Thymus (tissue), 11 donors: ENCODE measurements at regions not wholly inside any gene's neighbourhood (a gene's known extent, or its start where the extent isn't known, plus 50 kb on each side); places are given as distances from the start of the nearest gene placed in this dataset.
A peak's percentile ranks its signal among the peaks of the same experiment; 100 is the strongest.

Experiments used
- DNase-seq, 9 donors: peaks; one replicate each; pipeline ENCODE4 v3.0.0-alpha.2; 2013; ENCODE audit warnings: low spot score in 9 of 9, low read depth in 6 of 9, missing footprints in 1 of 9
- H3K27ac ChIP-seq, 2 donors: one replicate each; pipeline ENCODE4 v1.5.1; 2013; ENCODE audit warnings: control low read depth in 1 of 2, low read depth in 1 of 2, low read length in 1 of 2, mild to moderate bottlenecking in 1 of 2, moderate library complexity in 1 of 2
- H3K27me3 ChIP-seq, 2 donors: one replicate each; pipeline ENCODE4 v1.5.1; 2013; ENCODE audit warnings: low read length in 1 of 2; ENCODE audit not compliant: control insufficient read depth in 2 of 2, insufficient read depth in 1 of 2
- H3K36me3 ChIP-seq, 2 donors: one replicate each; pipeline ENCODE4 v1.5.1; 2013; ENCODE audit warnings: low read length in 1 of 2, mild to moderate bottlenecking in 1 of 2, moderate library complexity in 1 of 2; ENCODE audit not compliant: control insufficient read depth in 2 of 2, insufficient read depth in 2 of 2
- H3K4me1 ChIP-seq, 2 donors: one replicate each; pipeline ENCODE4 v1.5.1; 2013; ENCODE audit warnings: low read length in 2 of 2; ENCODE audit not compliant: control insufficient read depth in 2 of 2, insufficient read depth in 2 of 2
- H3K4me3 ChIP-seq, 2 donors: one replicate each; pipeline ENCODE4 v1.5.1; 2013; ENCODE audit warnings: low read length in 2 of 2, control low read depth in 1 of 2, mild to moderate bottlenecking in 1 of 2
- H3K9me3 ChIP-seq, 2 donors: one replicate each; pipeline ENCODE4 v1.5.1; 2013; ENCODE audit warnings: low read length in 1 of 2, mild to moderate bottlenecking in 1 of 2; ENCODE audit not compliant: control insufficient read depth in 2 of 2, insufficient read depth in 1 of 2
- WGBS: extraction: QIAGEN DNeasy Blood & Tissue Kit; methylation state at CpG from one replicate; pipeline ENCODE4 v1.1.7; 2013; 5-methylcytosine and 5-hydroxymethylcytosine counted together
- donor health status: healthy.

DNA sequence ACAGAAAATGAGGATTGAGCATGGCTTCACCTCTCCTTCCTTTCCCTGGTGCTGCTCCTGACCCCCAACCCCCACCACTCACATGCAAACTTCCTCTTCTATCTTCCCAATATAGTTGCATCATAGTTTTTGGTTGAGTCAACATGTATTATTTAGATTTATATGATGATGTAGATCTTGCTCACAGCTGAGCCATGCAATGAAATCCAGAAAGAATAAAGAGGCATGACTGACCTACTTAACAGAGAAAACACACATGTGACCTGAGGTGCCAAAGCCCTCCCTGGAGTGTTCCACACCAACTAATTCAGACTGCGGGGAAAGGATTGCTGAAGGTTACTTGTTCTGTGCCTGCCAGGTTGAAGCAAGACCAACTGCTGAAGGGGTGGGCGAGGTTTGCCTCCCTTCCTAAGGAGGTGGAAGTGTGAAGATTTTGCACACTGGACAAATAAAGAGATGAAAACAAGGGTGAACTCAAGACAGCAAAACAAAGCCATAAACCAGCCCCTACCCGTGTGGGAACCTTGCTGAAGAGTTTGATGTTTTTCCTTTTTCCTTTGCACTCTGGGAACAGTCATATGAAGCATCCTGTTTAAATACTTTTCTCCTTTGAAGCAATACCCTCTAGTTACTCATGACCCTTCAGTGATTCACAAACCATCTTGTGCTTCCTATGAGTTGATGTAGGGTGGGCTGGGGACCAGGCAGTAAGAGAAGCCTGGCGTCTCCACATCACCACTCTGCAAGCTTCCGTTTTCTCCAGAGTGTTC lies 155.2 kb upstream of the UBE2E1 start:
- Histone ChIP-seq H3K36me3 (no peaks in the 10 kb centered on the region), H3K4me3 (no peak overlapping the region), H3K27ac (peak overlapping the region in 1 of 2 donors; percentile 45), H3K27me3 (no peaks in the 10 kb centered on the region), H3K4me1 (peaks cover 16 to 49% of the 10 kb centered on the region in 2 donors), H3K9me3 (peaks cover 0 to 3% of the 10 kb centered on the region in 2 donors)
- WGBS = 93% methylated on average over 5 of the region's 5 CpGs
- peak in 1 of 9 donors; percentile 52 for DNase-seq

DNA sequence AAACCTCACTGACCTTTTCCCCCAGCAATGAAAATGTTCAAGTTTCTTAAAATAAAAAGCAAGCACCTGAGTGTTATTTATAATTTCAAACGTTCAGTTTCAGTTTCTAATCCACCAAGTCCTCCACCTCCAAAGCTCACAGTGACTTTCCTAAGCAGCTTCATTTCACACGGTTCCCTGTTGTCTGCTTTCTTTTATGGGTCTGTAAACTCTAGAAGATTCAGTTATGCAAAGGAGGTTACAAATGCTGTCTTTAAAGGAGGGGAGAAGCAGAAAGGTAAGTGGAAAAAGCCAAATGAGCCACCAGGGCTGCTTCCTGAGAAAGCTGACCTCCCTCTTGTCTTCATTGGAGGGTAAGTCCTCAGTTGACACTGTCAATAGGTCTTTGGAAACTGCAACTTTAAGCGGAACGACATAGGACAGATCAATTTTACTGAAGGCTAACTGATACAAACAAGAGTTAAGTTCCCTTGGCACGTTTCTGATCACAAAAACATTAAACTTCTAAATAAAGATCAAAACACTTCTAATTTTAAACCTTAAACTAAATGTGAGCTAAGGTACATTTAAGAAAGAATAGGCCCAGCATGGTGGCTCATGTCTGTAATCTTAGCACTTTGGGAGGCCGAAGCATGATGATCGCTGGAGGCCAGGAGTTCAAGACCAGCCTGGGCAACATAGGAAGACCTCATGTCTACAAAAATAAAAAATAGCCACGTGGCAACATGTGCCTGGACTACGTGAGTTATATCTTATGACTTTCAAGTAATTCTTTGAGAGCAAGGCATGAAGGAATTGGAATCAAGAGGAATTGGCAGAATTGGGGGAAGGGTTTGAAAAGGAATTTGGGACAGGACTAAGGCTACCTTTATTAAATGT lies 151.9 kb upstream of the UBE2E1 start:
- H3K27ac ChIP-seq = peak overlapping the region; percentile 54 to 95
- peaks cover 0 to 5% of the 10 kb centered on the region in 2 donors for H3K9me3 ChIP-seq
- 54% methylated on average over 9 of the region's 9 CpGs for WGBS
- peak in 2 of 9 donors; percentile 26 to 66 for DNase-seq
- peaks cover 25 to 54% of the 10 kb centered on the region in 2 donors for H3K4me1 ChIP-seq
- H3K27me3 ChIP-seq = no peaks in the 10 kb centered on the region
- H3K4me3 ChIP-seq = no peak overlapping the region
- no peaks in the 10 kb centered on the region for H3K36me3 ChIP-seq

- Histone ChIP-seq H3K27me3 (no peaks in the 10 kb centered on the region), H3K4me1 (peaks cover 26 to 51% of the 10 kb centered on the region in 2 donors), H3K27ac (peak overlapping the region in 1 of 2 donors; percentile 95), H3K36me3 (no peaks in the 10 kb centered on the region), H3K9me3 (peaks cover 0 to 5% of the 10 kb centered on the region in 2 donors), H3K4me3 (no peak overlapping the region)
- peak in 4 of 9 donors; percentile 46 to 76 (median 48) for DNase-seq
- WGBS = 51% methylated on average over 3 of the region's 3 CpGs
These were observed 151.2 kb upstream of the UBE2E1 start for GRCh38 chr3:23654571-23654970.

- Histone ChIP-seq H3K27me3 (no peaks in the 10 kb centered on the region), H3K4me3 (no peak overlapping the region), H3K9me3 (peaks cover 0 to 5% of the 10 kb centered on the region in 2 donors), H3K27ac (no peak overlapping the region), H3K36me3 (no peaks in the 10 kb centered on the region), H3K4me1 (peaks cover 25 to 46% of the 10 kb centered on the region in 2 donors)
- over 99% methylated on average over 3 of the region's 3 CpGs for WGBS
- no peak for DNase-seq
These were observed 150.0 kb upstream of the UBE2E1 start for GRCh38 chr3:23655749-23656148.

DNA sequence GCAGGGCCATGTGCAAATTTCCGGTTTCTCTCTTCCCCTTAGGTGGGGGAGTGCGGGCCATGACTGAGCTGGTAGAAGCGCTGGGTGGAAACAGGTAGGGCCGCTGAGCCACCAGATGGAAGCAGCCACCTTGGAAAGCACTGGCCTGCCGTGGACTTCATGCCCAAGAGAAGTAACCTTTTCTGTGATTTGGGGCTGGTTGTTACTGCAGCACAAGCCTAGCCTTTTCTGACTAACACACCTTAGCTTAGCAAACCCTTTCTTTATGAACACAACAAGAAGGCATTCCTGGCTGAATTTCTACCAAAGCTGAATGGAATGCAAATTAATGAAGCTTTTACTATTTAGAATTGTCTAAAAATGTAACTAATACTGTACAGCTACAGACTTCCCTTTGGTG lies 149.6 kb upstream of the UBE2E1 start:
- no peak overlapping the region for H3K27ac ChIP-seq
- no peak overlapping the region for H3K4me3 ChIP-seq
- H3K9me3 ChIP-seq = peaks cover 0 to 5% of the 10 kb centered on the region in 2 donors
- no peak for DNase-seq
- H3K4me1 ChIP-seq = peaks cover 22 to 42% of the 10 kb centered on the region in 2 donors
- whole genome bisulfite sequencing = 98% methylated on average over 5 of the region's 5 CpGs
- H3K36me3 ChIP-seq = no peaks in the 10 kb centered on the region
- no peaks in the 10 kb centered on the region for H3K27me3 ChIP-seq

- no peaks in the 10 kb centered on the region for H3K27me3 ChIP-seq
- peak overlapping the region in 1 of 2 donors; percentile 19 for H3K27ac ChIP-seq
- no peaks in the 10 kb centered on the region for H3K36me3 ChIP-seq
- H3K4me3 ChIP-seq = no peak overlapping the region
- DNase-seq = no peak
- peaks cover 28 to 48% of the 10 kb centered on the region in 2 donors for H3K4me1 ChIP-seq
- 92% methylated on average over 5 of the region's 5 CpGs for WGBS
- H3K9me3 ChIP-seq = peaks cover 0 to 5% of the 10 kb centered on the region in 2 donors
These were observed 148.9 kb upstream of the UBE2E1 start for GRCh38 chr3:23656821-23657220.

DNA sequence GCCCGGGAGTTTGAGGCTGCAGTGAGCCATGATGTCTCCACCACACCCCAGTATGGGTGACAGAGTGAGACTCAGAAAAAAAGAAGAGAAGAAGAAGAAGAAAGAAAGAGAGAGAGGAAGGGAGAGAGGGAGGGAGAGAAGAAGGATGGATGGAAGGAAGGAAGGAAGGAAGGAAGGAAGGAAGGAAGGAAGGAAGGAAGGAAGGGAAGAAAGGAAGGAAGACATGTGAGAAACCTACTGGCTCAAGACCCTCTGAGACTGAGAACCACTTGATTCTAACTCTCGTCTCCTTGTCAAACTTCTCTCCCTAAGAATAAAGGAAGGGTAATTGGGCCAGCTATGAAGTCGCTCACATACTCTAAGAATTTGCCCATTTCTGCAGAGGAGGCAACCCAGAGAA lies 148.1 kb upstream of the UBE2E1 start:
- peaks cover 31 to 48% of the 10 kb centered on the region in 2 donors for H3K4me1 ChIP-seq
- H3K9me3 ChIP-seq = peaks cover 0 to 5% of the 10 kb centered on the region in 2 donors
- H3K4me3 ChIP-seq = no peak overlapping the region
- H3K36me3 ChIP-seq = no peaks in the 10 kb centered on the region
- WGBS = 96% methylated on average over 3 of the region's 3 CpGs
- H3K27me3 ChIP-seq = no peaks in the 10 kb centered on the region
- no peak overlapping the region for H3K27ac ChIP-seq
- no peak for DNase-seq

GRCh38 chr3:23659274-23659673 lies 146.5 kb upstream of the UBE2E1 start:
- Histone ChIP-seq H3K4me3 (no peak overlapping the region), H3K4me1 (peaks cover 27 to 40% of the 10 kb centered on the region in 2 donors), H3K36me3 (no peaks in the 10 kb centered on the region), H3K9me3 (peaks cover 0 to 5% of the 10 kb centered on the region in 2 donors), H3K27me3 (no peaks in the 10 kb centered on the region), H3K27ac (peak overlapping the region in 1 of 2 donors; percentile 67)
- DNase-seq = peak in 2 of 9 donors; percentile 27 to 64
- 24% methylated on average over 8 of the region's 8 CpGs for WGBS
